ENCODE measurements at regions not wholly inside any gene's neighbourhood (a gene's known extent, or its start where the extent isn't known, plus 50 kb on each side); places are given as distances from the start of the nearest gene placed in this dataset.

GRCh38 chr18:25561918-25562317 lies 210.0 kb upstream of the ZNF521 start:
- H3K4me1 ChIP-seq: peaks cover 0 to 8% of the 10 kb centered on the region in 2 donors
- H3K9me3 ChIP-seq: no peaks in the 10 kb centered on the region
- H3K27me3 ChIP-seq: no peaks in the 10 kb centered on the region
- no peak overlapping the region for H3K4me3 ChIP-seq
- TF ChIP-seq CTCF (IDR thresholded peaks at IDR 0.05): peak in 1 of 2 donors; percentile 38
- DNase-seq (ENCODE audit: low spot score): no peak
- H3K27ac ChIP-seq: no peak overlapping the region
- no peaks in the 10 kb centered on the region for H3K36me3 ChIP-seq

- TF ChIP-seq CTCF (IDR thresholded peaks at IDR 0.05): no peak
- Histone ChIP-seq H3K9me3 (no peaks in the 10 kb centered on the region), H3K4me3 (no peak overlapping the region), H3K27me3 (no peaks in the 10 kb centered on the region), H3K27ac (no peak overlapping the region), H3K4me1 (peaks cover 0 to 12% of the 10 kb centered on the region in 2 donors), H3K36me3 (no peaks in the 10 kb centered on the region)
- no peak for DNase-seq (ENCODE audit: low spot score)
Observed at GRCh38 chr18:25560369-25560768, 208.4 kb upstream of the ZNF521 start.

- TF ChIP-seq CTCF (IDR thresholded peaks at IDR 0.05): no peak
- Histone ChIP-seq H3K36me3 (no peaks in the 10 kb centered on the region), H3K27me3 (no peaks in the 10 kb centered on the region), H3K9me3 (no peaks in the 10 kb centered on the region), H3K4me3 (no peak overlapping the region), H3K4me1 (peaks cover 0 to 12% of the 10 kb centered on the region in 2 donors), H3K27ac (no peak overlapping the region)
- DNase-seq (ENCODE audit: low spot score): no peak
Observed at GRCh38 chr18:25557011-25557410, 205.0 kb upstream of the ZNF521 start.

GRCh38 chr18:25553631-25554263 lies 201.8 kb upstream of the ZNF521 start:
- DNase-seq (ENCODE audit: low spot score): no peak
- no peak for TF ChIP-seq CTCF (IDR thresholded peaks at IDR 0.05)
- Histone ChIP-seq H3K4me1 (peaks cover 0 to 8% of the 10 kb centered on the region in 2 donors), H3K36me3 (no peaks in the 10 kb centered on the region), H3K4me3 (no peak overlapping the region), H3K27me3 (no peaks in the 10 kb centered on the region), H3K9me3 (no peaks in the 10 kb centered on the region), H3K27ac (no peak overlapping the region)

GRCh38 chr18:25544546-25545287 lies 192.8 kb upstream of the ZNF521 start:
- no peak for TF ChIP-seq CTCF (IDR thresholded peaks at IDR 0.05)
- H3K36me3 ChIP-seq: no peaks in the 10 kb centered on the region
- H3K27me3 ChIP-seq: no peaks in the 10 kb centered on the region
- no peak for DNase-seq (ENCODE audit: low spot score)
- H3K4me3 ChIP-seq: no peak overlapping the region
- H3K4me1 ChIP-seq: no peaks in the 10 kb centered on the region
- no peaks in the 10 kb centered on the region for H3K9me3 ChIP-seq
- H3K27ac ChIP-seq: no peak overlapping the region
